GOT3 (cell line): ENCODE measurements at regions not wholly inside any gene's neighbourhood (a gene's known extent, or its start where the extent isn't known, plus 50 kb on each side); places are given as distances from the start of the nearest gene placed in this dataset.
A peak's percentile ranks its signal among the peaks of the same experiment; 100 is the strongest.

Experiments
- DNase-seq: peaks from one replicate; lab custom pipeline; 2025; ENCODE audit warnings: mixed read lengths; lab: John Stamatoyannopoulos, UW

DNA sequence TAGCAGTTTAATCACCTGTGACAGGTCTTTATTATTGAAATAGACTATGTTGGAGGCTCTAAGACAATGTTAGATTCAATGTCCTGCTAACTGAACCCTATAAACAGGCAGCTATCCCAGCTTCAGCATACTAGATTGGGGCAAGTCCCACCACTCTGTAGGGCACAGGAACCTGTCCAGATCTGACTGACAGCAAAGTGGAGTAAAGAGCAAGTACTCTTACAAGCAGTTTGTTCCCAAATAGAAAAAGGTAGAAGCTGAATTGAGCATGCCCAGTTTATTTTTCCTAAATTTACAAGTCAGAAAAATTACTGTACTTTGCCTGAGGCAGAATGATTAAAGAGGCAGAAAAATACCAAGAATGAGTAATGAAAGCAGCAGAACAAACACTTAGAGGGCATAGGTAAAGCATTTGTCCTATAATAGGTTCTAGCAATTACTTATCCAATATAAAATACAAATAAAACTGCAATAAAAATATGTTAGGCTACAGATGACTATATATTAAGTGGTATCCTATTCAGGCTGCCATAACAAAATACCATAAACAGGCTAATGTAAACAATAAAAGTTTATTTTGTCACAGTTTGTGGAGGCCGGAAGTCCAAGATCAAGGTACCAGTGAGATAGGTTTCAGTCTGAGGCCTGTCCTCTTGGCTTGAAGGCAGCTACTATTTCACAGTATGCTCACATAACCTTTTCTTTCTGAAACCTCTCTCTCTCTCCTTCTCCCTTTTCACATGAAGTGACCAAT is 868.2 kb downstream of the C12orf50 start:
- no peak for DNase-seq

DNA sequence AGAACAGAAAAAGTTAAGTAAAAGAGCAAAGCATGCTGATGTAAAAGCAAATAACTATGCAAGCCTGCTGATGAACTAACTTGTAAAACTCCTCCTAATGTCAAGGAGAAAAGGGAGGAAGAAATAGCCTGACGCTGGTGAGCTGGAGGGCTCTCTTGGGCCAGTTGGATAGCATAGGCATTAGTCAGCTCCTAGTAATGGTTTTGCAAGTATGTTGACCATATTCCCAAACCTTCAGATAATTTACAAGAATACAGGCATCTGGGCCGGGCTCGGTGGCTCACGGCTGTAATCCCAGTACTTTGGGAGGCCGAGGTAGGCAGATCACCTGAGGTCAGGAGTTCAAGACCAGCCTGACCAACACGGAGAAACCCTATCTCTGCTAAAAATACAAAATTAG is 871.4 kb downstream of the C12orf50 start:
- peak; percentile 10 for DNase-seq

DNA sequence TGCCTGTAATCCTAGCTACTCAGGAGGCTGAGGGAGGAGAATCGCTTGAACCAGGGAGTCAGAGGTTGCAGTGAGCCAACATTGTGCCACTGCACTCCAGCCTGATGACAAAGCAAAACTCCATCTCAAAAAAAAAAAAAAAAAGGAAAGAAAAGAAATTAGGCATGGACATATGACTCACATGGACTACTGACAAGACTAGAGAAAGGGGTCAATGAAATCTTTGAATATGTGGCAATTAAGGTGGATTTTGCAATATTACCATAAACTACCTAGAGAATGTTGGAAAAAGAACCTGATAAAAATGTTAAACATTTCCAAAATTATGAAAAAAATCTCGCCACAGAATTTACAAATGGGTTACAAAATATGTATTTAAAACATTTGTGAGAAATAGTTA is 873.6 kb downstream of the C12orf50 start:
- DNase-seq = no peak

DNA sequence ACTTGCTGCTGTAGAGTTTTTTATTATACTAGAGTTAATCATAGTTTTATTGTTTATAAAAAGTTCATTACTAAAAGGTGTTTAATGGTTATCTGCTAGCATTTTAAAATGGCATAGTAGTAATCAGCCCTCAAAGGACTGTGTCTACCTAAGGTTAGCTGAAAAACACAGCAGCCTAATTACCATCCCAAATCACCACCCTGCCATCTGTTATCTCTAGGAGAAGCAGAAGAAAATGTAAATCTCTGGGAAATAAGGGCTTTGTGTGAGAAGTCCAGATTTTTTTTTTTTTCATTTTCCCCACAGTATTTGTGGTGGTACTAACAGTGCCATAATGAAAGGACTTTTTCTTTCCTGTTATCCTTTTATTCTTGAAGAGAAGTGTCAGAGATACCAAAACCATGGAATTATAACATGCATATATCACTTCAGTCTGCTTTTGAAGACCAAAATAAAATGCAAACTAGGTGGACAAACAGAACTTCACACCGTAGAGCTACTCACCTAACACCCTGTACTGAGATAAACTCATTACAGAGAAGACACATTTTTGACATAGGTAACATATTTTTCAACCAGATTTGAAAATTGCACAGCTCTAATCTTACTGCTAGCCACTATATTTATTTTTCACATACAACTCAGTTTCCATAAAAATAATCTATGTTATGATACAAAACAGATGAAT is 876.2 kb downstream of the C12orf50 start:
- no peak for DNase-seq

DNA sequence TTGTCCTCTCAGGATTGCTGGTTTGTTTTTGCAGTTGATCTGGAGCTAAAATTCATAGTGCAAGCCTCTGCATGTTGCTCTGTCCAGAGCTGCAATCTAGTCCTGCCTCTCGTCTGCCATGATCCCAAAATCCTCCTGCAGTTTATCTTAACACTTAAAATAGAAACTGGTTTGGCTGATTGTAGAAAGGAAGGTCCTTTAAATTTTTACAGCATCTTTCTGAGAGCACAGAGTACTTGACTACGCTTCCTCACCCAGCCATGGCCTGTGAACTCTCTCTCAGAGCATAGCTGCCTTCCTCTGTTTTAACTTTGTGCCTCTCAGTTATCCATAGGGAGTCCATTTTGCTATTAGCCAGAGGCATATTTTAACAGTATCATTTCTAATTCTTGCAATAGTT is 877.1 kb downstream of the C12orf50 start:
- DNase-seq = no peak

DNA sequence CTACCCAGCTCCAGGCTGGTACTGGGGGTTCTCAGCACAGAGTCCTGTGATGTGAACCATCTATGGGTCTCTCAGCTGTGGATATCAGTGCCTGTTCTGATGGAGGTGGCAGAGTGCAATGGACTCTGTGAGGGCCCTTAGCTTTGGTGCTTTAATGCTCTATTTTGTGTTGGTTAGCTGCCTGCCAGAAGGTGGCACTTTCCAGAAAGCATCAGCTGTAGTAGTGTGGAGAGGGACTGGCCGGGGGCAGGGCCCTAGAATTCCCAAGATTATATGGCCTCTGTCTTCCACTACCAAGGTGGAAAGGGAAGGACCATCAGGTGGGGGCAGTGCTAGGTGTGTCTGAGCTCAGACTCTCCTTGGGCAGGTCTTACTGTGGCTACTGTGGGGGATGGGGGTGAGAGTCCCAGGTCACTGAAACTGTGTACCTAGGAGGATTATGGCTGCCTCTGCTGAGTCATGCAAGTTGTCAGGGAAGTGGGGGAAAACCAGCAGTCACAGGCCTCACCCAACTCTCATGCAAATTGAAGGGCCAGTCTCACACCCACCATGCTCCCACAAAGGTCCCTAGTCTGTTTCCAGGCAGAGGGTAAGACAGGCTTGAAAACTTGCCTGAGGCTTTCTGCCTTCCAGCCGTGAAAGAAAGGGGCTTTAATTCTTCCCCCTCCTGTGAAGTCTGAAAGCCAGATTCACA is 878.1 kb downstream of the C12orf50 start:
- DNase-seq = no peak

DNA sequence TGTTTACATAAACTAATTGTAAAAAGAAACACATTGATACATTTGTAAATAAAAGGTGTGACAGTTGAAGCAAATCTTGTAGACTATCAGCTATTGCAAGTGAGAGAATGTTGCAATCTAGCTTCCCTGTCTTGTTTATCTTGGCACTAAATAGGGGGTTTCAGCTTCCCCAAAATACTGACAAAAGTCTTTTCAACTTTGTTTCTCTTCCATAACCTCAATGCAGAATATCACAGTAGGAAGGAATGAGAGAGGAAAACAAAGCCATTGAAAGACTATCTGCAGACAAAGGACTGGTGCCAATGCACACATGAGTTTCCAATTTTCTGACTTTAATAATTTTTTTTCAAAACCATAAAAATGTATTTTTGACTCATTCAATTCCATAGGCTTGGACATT is 886.2 kb upstream of the MGAT4C start:
- DNase-seq = no peak

DNA sequence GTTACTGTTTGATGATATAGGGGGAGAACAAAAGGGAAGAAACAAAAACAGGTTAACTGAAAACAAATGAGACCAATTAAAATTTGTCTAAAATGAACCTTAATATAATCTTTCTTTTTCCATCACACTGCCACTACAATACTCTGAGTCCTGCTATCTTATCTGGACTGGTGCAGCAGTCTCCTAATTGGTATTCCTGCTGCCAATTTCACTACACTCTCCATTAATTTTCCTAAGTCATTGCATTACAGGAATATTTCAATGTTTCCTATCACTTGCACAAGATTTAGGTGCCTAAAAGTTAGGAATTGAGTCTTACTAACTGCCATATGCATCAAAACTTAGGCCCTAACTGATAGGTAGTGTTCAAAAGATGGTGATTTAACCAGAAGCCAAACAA is 884.9 kb upstream of the MGAT4C start:
- DNase-seq = no peak

DNA sequence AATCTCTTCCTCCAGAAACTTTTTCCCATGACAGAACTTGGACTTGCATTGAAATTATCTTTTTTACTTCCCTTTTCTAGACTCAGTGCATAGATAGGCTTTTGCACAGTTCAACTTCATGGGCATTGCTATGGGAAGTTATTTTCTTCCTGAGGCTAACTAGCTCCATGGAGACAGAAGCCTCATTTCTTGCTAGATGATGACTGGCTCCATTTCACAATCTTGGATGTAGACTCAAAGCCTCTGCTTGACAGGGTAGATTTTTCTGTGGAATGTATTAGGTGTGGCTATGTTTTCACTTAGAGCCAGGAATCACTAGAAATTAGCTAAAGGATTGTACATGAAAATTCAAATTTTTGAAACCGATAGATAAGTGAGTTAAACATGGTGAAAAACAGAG is 884.1 kb upstream of the MGAT4C start:
- no peak for DNase-seq

DNA sequence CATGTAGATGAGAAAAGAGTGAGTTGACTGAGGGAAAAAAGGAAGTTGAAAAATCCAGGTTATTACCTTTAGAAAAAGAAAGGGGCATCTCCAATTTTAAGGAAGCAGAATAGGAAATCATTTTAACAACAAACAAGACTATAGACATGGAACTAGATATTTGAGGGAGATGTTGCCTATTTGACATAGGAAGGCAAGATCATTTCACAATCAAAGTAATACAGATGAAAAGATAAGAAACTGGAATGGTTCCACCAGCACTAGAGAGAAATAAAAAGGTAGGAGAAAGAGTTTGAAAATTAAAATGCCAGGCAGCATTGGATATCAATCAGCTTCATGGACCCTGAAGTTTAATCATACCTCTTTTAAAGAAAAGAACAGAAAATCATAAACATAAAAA is 881.0 kb upstream of the MGAT4C start:
- DNase-seq = no peak

DNA sequence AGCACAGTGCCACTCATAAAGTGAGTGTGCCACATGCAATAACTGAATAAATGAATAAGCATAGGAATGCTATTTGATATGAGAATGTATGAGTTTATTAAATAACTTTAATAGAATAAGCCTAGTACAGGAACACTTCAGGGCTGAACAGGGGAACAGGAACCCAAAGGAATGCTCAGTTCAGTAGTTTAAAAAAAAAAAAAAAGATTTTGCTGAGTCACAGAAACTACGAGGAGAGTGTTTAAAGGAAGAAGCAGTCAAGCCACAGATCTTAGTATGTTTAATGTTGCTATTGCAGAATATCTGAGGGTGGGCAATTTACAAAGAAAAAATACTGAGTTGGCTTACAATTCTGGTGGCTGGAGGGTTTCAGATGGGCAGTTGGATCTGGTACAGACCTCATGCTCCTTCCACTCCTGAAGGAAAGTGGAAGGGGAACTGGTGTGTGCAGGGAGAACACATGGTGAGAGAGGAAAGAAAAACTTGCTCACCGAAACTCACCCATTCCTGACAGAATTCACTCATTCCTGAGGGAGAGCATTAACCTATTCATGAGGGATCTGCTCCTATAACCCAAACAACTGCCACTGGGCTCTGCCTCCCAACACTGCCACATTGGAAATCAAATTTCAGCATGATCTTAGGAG is 880.3 kb upstream of the MGAT4C start:
- no peak for DNase-seq

DNA sequence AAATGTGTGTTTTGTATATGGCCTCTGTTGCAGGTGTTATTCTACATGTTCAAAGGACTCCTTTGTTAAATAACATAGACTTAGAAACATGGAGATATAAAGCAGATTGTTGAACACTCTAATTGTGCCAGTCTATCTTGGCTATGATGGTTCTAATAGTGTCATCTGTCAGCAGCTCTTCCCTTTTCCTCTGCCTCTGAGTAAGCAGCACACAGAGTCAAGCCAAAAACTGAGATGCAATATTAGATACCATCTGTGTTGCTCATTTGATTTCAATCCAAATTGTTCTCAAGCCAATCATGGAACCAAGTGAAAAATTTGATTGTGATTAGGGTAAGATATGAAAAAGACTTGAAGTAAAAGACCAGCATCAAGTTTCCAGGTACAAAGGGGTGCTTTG is 871.1 kb upstream of the MGAT4C start:
- no peak for DNase-seq

DNA sequence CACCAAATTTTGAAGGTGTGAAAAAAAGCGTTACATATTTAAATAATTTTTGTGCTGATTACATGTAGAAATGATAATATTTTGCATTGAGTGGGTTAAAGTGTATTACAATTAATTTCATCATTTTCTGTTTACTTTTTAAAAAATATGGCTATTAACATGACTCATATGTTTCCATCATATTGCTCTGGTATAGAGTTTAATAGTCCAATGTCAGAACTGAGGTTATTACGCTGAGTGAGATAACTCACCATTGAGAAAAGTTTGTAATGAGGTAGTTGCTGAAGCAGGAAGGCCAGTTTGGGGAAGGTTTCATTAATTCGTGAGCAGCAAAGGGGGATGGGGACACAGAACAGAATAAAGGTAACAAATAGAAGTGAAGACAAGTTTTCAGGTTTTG is 865.7 kb upstream of the MGAT4C start:
- no peak for DNase-seq

DNA sequence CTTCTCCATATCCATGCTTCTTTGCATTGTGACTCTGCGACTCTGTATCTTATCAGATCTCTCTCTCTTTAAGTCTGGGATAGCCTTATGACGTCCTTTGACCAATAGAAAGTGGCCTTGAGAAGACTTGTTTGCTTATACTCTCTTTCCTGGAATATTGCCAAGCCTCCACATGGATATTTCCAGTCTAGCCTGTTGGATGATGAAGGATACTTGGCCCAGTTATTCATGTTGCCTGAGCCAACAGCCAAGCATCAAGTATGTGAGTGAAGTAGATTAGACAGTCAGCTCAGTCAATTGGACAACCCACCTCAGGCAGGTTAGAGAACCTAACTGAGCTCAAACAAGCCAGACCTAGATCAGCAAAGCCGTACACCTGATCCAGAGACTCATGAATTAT is 864.2 kb upstream of the MGAT4C start:
- DNase-seq = no peak

DNA sequence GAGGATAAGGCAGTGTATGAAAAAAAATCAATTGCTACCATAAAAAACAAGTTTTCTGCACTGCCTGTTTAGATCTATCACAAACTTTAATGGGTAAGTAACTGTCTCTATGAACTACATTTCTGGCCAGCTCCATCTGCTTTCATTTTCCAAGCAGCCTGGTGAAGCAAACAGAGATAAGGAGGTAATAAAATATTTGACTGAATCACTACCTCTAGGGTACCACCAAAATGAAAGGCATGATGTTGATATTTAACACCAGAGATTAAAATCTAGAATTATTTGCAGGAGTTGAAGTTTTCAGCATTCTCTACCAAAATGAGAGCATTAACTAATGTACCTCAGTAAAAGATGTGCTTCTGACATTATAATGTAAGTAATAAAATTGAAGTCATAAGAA is 863.5 kb upstream of the MGAT4C start:
- DNase-seq = no peak

DNA sequence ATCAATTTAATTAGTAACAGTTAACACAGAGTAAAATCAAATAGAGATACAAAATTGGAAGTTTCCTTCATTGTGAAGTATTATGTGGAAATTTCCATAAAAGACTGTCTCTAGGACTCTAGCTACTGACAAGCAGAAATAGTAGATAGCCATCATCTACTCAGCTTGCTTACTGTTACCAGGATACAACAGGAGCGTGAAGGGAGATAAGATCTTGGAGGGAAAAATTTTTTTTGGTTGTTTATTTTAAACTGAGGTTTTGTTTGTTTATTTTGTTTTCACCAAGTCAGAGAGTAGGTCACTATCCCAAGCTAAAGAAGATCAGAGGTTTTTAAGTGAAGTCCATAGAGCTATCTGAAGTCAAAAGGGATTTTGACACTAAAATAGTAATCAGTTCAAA is 861.3 kb upstream of the MGAT4C start:
- no peak for DNase-seq

DNA sequence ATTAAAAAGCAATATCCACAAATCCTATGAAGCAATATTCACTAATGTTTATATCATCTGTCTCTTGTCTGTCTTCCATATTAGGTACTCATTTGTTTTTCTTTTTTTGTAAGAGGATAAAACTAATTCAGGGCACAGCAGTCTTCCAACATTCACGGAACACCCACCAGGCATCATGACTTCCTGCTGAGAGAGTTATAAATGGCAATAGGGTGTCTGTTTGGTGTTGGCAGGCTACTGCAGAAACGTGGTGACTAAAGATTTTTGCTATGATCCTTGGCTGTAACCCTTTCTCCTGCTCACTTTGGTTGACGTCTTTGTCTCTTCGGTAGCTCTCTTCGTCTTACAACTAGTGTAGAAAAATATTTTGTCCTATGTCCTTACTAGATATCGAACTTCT is 860.6 kb upstream of the MGAT4C start:
- DNase-seq = no peak

DNA sequence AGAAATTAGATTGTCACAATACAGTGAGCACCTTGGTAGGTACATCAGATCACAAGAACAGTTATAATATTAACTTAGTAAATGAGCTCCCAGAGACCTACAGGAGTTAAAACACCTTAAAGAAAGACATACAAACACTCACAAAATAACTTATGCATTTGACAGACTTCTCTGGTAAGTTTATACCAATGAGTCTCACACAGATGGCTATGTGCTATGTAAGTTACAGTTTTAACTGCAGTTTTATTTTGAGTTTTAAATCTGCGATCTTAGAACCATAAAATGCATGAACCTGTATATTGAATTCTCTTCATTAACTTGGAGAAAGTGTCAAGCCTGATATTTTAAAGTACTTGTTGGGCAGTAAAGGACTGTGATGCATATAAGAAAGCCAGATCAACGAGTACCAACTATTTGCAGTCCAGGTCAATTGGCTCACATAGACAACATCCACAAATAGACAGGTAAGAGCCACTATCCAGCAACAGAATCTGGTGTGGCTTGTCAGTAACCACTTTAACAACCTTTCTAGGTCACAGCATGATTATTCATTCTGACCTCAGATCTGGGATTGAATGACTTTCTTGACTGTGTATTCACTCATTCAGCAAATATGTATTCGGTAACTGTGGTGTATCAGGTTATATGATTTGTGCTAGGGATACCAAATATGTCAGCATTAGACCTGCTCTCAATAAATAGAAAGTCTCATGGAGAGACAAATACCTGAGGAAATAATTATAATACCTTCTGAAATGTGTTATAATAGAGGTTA is 856.6 kb upstream of the MGAT4C start:
- no peak for DNase-seq

DNA sequence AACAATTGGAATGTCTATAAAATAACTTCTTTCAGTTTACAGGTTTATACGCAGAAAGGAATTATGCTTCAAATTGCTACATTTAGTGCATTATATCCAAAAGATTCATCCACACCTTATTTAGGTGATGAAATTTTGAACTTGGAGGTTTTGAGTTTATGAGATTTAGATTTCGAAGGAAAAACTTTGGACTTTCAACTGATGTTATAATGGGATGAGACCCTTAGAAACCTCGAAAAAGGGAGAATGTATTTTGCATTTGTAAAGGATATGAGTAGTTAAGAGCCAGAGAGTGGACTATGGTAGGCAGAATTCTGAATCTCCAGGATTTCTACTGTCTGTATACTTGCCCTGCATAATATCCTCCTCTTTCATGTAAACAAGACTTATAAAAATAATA is 851.6 kb upstream of the MGAT4C start:
- no peak for DNase-seq

DNA sequence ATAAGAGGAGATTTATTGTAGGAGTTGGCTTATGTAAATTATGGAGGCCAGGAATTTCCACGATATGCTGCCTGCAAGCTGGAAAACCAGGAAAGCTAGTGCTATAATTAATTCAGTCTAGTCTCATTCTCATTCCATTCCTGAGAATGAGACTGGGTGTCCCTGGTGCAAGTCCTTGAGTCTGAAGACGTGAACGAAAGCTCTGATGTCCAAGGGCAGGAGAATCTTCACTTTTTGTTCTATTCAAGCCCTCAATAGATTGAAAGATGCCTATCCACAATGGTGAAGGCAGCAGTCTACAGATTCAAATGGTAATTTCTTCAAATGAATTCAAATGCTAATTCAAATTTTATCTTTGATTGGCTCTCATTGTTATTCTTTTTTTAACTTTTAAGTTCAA is 851.1 kb upstream of the MGAT4C start:
- DNase-seq = no peak

DNA sequence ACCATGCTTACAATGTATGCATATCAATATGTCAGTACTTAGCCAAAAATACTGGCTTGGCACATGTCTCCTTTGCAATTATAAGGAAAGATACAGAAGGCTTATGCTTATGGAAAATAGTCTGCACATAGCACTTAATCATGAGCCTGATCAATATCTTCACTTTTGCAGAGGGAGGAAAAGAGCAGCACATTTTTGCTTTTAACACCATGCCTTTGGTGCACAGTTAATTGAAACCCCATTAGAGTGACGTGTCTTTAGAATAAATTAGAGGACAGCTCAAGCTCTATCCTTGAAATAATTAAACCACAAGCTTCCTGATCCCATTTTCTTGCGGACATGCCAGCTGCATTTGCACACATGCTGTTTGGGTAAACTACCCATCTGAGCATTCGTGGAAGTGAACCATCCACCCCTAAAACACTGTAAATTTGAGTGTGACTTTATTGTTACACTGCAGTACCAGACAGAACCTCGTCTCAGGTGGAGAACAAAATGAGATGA is 839.9 kb upstream of the MGAT4C start:
- no peak for DNase-seq

DNA sequence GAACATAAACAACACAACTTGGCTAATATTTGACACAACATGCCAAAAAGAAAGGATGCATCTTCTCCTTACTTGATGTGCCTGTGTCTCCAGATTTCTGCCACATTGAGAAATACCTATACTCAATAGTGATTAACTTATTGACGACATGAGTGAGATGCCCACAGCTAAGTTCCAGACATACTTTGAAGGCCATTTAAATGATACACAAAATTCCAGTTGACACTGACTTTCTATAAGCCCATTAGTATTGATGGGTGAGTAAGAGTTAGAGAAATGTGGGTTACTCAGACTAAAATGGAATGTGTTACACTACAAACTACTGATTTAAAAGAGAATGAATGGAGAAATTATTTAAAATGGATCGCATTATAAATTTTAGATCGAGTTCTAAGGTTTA is 838.2 kb upstream of the MGAT4C start:
- no peak for DNase-seq
